HCT116 (cell line): ENCODE measurements at regions not wholly inside any gene's neighbourhood (a gene's known extent, or its start where the extent isn't known, plus 50 kb on each side); places are given as distances from the start of the nearest gene placed in this dataset.

Experiments used
- ATAC-seq: fragments of 200-7000 bp; cut with Tn5 transposase; 2 replicates; pipeline ENCODE4 v1.9.1; 2020; ENCODE audit warnings: mild to moderate bottlenecking, moderate library complexity
- BruUV-seq: library from RNA; stranded (reverse); fragments of 400-500 nt; replicated peaks from 2 replicates; lab custom pipeline; 2021; lab: Mats Ljungman, UMichigan
- CTCF ChIA-PET: fragments of 300-600 bp; sonication (Branson Sonifier 250); formaldehyde crosslinking; loops from one replicate; lab custom pipeline; 2021; ENCODE audit warnings: antibody characterized with exemption; lab: Charles Lee
- POLR2A ChIA-PET: fragments of 300-600, 350-600 bp; sonication (Branson Sonifier 250); formaldehyde crosslinking; loops from one replicate; lab custom pipeline; 2021; ENCODE audit warnings: antibody characterized with exemption; lab: Charles Lee
- RAD21 ChIA-PET, 2 experiments: fragments of 300-600 bp; sonication (Branson Sonifier 250); formaldehyde crosslinking; loops; one replicate each; lab custom pipeline; 2023; ENCODE audit warnings: low total read pairs in 2 of 2; ENCODE audit not compliant: uncharacterized antibody in 2 of 2, unreplicated experiment in 2 of 2, low non-redundant PET in 1 of 2; lab: Charles Lee
- DNase-seq: peaks from one replicate; pipeline ENCODE4 v3.0.0-alpha.2; 2010; ENCODE audit warnings: low read depth, low spot score
- H2AFZ ChIP-seq: fragments of 200-600 bp; shearing (Covaris generic), sonication (generic); 2 replicates; pipeline ENCODE4 v1.6.1; 2017; ENCODE audit warnings: low read depth, mixed run types, mixed read lengths, antibody characterized with exemption, low read length; ENCODE audit not compliant: poor library complexity, severe bottlenecking
- H3K27ac ChIP-seq: 2 replicates; pipeline ENCODE4 v1.5.1; 2012; ENCODE audit warnings: low read depth, low read length
- H3K27me3 ChIP-seq: fragments of 200-600 bp; sonication (generic); 2 replicates; pipeline ENCODE4 v1.6.1; 2016; ENCODE audit warnings: mixed run types, low read length, mixed read lengths; ENCODE audit not compliant: insufficient read depth
- H3K36me3 ChIP-seq, 2 experiments: fragments of 200-500 bp in 1 of 2; fragments of 200-600 bp in 1 of 2; sonication (Bioruptor generic) in 1 of 2; sonication (generic) in 1 of 2; 2 replicates each; pipeline versions ENCODE4 v1.5.1 to v1.6.1; 2014 to 2016; ENCODE audit warnings: low read length in 2 of 2, inconsistent platforms in 1 of 2, mixed read lengths in 1 of 2, mixed run types in 1 of 2; ENCODE audit not compliant: insufficient read depth in 2 of 2, control insufficient read depth in 1 of 2
- H3K4me1 ChIP-seq, 2 experiments: fragments of 200-600 bp in 1 of 2; sonication (generic) in 1 of 2; 2 replicates each; pipeline versions ENCODE4 v1.5.1 to v1.6.1; 2012 to 2017; ENCODE audit warnings: low read length in 2 of 2, inconsistent platforms in 1 of 2, mild to moderate bottlenecking in 1 of 2, mixed read lengths in 1 of 2, mixed run types in 1 of 2, moderate library complexity in 1 of 2; ENCODE audit not compliant: insufficient read depth in 2 of 2, control insufficient read depth in 1 of 2
- H3K4me2 ChIP-seq: fragments of 200-600 bp; sonication (generic); 2 replicates; pipeline ENCODE4 v1.6.1; 2017; ENCODE audit warnings: mixed run types, low read length, mixed read lengths
- H3K4me3 ChIP-seq, 2 experiments: fragments of 200-600 bp in 1 of 2; sonication (generic) in 1 of 2; replicated peaks in 1 of 2; 2 replicates each; pipeline ENCODE4 v1.5.1; 2011 to 2016; ENCODE audit warnings: low read length in 2 of 2, control low read depth in 1 of 2, low read depth in 1 of 2, mild to moderate bottlenecking in 1 of 2, mixed read lengths in 1 of 2, mixed run types in 1 of 2
- H3K79me2 ChIP-seq: fragments of 200-600 bp; sonication (generic); 2 replicates; pipeline ENCODE4 v1.6.1; 2017; ENCODE audit warnings: mild to moderate bottlenecking, mixed run types, low read length, moderate library complexity, mixed read lengths; ENCODE audit not compliant: insufficient read depth
- H3K9ac ChIP-seq: fragments of 200-600 bp; sonication (generic); 2 replicates; pipeline ENCODE4 v1.6.1; 2016; ENCODE audit warnings: low read length, mixed read lengths
- H3K9me2 ChIP-seq: fragments of 200-600 bp; sonication (generic), shearing (Covaris generic); 2 replicates; pipeline ENCODE4 v1.6.1; 2017; ENCODE audit warnings: mixed run types, mild to moderate bottlenecking, moderate library complexity; ENCODE audit not compliant: insufficient read depth
- H3K9me3 ChIP-seq, 2 experiments: fragments of 200-500 bp in 1 of 2; fragments of 200-600 bp in 1 of 2; sonication (Bioruptor generic) in 1 of 2; sonication (generic) in 1 of 2; 2 replicates each; pipeline ENCODE4 v1.6.1; 2014 to 2017; ENCODE audit warnings: low read length in 2 of 2, mixed read lengths in 2 of 2, inconsistent platforms in 1 of 2, low read depth in 1 of 2, mild to moderate bottlenecking in 1 of 2, mixed run types in 1 of 2, moderate library complexity in 1 of 2; ENCODE audit not compliant: control insufficient read depth in 1 of 2, insufficient read depth in 1 of 2
- H4K20me1 ChIP-seq: fragments of 200-600 bp; sonication (generic), shearing (Covaris generic); 2 replicates; pipeline ENCODE4 v1.6.1; 2017; ENCODE audit warnings: mixed run types, mild to moderate bottlenecking, moderate library complexity; ENCODE audit not compliant: insufficient read depth
- CBX3 ChIP-seq: IDR thresholded peaks from 2 replicates; pipeline ENCODE4 v1.6.1; 2012; ENCODE audit warnings: low read depth
- CEBPB ChIP-seq: IDR thresholded peaks from 2 replicates; pipeline ENCODE4 v1.6.1; 2012; ENCODE audit warnings: low read depth
- EZH2 ChIP-seq: fragments of 200-600 bp; sonication (generic); IDR thresholded peaks from 2 replicates; pipeline ENCODE4 v1.6.1; 2017; ENCODE audit warnings: antibody characterized with exemption, mixed run types
- EZH2phosphoT487 ChIP-seq: fragments of 200-600 bp; IDR thresholded peaks from 2 replicates; pipeline ENCODE4 v1.6.1; 2018; ENCODE audit warnings: antibody characterized with exemption, borderline replicate concordance
- JUND ChIP-seq: IDR thresholded peaks from 2 replicates; pipeline ENCODE4 v1.6.1; 2012
- MAX ChIP-seq: IDR thresholded peaks from 2 replicates; pipeline ENCODE4 v1.6.1; 2012
- POLR2A ChIP-seq: IDR thresholded peaks from 2 replicates; pipeline ENCODE4 v1.7.0; 2011; ENCODE audit warnings: borderline replicate concordance; ENCODE audit not compliant: insufficient read depth, insufficient read length; ENCODE audit errors: extremely low read depth
- POLR2AphosphoS5 ChIP-seq: IDR thresholded peaks from 2 replicates; pipeline ENCODE4 v1.6.1; 2011; ENCODE audit warnings: mild to moderate bottlenecking, low read depth, low read length, moderate library complexity
- SIN3A ChIP-seq: IDR thresholded peaks from 2 replicates; pipeline ENCODE4 v1.6.1; 2012; ENCODE audit warnings: low read depth
- SRF ChIP-seq: IDR thresholded peaks from 2 replicates; pipeline ENCODE4 v1.6.1; 2012; ENCODE audit warnings: low read depth
- TCF7L2 ChIP-seq: IDR thresholded peaks from 2 replicates; pipeline ENCODE4 v1.7.0; 2011; ENCODE audit warnings: borderline replicate concordance, inconsistent platforms; ENCODE audit not compliant: insufficient read depth, insufficient read length; ENCODE audit errors: extremely low read depth
- YY1 ChIP-seq: IDR thresholded peaks from 2 replicates; pipeline ENCODE4 v1.6.1; 2011; ENCODE audit warnings: low read length, low read depth, moderate library complexity, mild to moderate bottlenecking; ENCODE audit not compliant: insufficient replicate concordance; ENCODE audit errors: extremely low read depth
- ZBTB33 ChIP-seq: IDR thresholded peaks from 2 replicates; pipeline ENCODE4 v1.6.1; 2011; ENCODE audit warnings: mild to moderate bottlenecking, low read length, moderate library complexity; ENCODE audit not compliant: insufficient replicate concordance; ENCODE audit errors: extremely low read depth
- ZFX ChIP-seq: fragments of 450-650 bp; IDR thresholded peaks from 2 replicates; pipeline ENCODE4 v1.6.1; 2017
- ZNF274 ChIP-seq: fragments of 200-500 bp; sonication (Bioruptor generic); IDR thresholded peaks from 2 replicates; pipeline ENCODE4 v1.6.1; 2014; ENCODE audit warnings: mild to moderate bottlenecking, low read depth, low read length, inconsistent platforms
- intact Hi-C: fragments of 100-400 bp; cut with micrococcal nuclease; formaldehyde crosslinking; loops from 2 replicates; pipeline ENCODE4 v1.10.0; 2022
- TF ChIP-seq, protein P1 (sequence below), 3 experiments: fragments of 200-600 bp in 1 of 3; sonication (generic) in 1 of 3; IDR thresholded peaks in 2 of 3; conservative IDR thresholded peaks in 1 of 3; 2 replicates each; pipeline ENCODE4 v1.5.1; 2012 to 2017; ENCODE audit warnings: low read depth in 2 of 3, low read length in 2 of 3, antibody characterized with exemption in 1 of 3, borderline replicate concordance in 1 of 3, control low read depth in 1 of 3, mild to moderate bottlenecking in 1 of 3, mixed read lengths in 1 of 3, mixed run types in 1 of 3, moderate library complexity in 1 of 3; ENCODE audit not compliant: insufficient read depth in 1 of 3

DNA sequence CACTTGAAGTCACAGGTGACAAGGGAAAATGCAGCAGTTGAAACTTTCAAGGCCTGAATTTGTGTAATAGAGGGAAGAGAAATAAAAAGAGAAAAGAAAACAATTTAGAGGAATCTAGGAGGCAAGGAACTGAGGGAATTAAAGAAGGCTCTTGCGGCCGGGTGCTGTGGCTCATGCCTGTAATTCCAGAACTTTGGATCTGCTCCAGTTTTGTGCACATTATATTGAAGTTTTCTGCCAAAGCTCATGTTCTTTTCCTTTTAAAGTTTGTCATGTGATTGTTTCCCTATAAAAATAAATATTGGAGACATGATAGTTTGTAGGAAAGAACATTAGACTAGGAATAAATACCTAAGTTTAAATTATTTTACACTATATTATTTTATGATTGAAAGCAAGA is 433.9 kb upstream of the CPEB2 start:
- Histone ChIP-seq H3K4me1 (no peaks in the 10 kb centered on the region), H3K27ac (no peak overlapping the region), H3K79me2 (no peaks in the 10 kb centered on the region), H3K9me3 (peaks cover 4 to 25% of the 10 kb centered on the region in 2 experiments; a peak in 2 of 4 replicates), H4K20me1 (no peaks in the 10 kb centered on the region), H3K9me2 (no peaks in the 10 kb centered on the region), H3K27me3 (no peaks in the 10 kb centered on the region), H2AFZ (no peak overlapping the region), H3K4me2 (no peak overlapping the region), H3K36me3 (no peaks in the 10 kb centered on the region), H3K9ac (no peak overlapping the region), H3K4me3 (no peak overlapping the region)
- ChIA-PET POLR2A (no interaction called here), RAD21 (no interaction called here), CTCF (no interaction called here)
- ATAC-seq (no peak), DNase-seq (no peak)
- BruUV-seq = no TSS peak
- intact Hi-C loops = no loop called here
- TF ChIP-seq EZH2phosphoT487 = no peak
- TF ChIP-seq SIN3A = no peak
- TF ChIP-seq JUND = no peak
- no peak for TF ChIP-seq ZBTB33
- TF ChIP-seq MAX = no peak
- TF ChIP-seq POLR2A = no peak
- TF ChIP-seq CBX3 = no peak
- TF ChIP-seq CEBPB = no peak
- no peak for TF ChIP-seq TCF7L2
- no peak for TF ChIP-seq ZNF274
- TF ChIP-seq, protein P1, sequence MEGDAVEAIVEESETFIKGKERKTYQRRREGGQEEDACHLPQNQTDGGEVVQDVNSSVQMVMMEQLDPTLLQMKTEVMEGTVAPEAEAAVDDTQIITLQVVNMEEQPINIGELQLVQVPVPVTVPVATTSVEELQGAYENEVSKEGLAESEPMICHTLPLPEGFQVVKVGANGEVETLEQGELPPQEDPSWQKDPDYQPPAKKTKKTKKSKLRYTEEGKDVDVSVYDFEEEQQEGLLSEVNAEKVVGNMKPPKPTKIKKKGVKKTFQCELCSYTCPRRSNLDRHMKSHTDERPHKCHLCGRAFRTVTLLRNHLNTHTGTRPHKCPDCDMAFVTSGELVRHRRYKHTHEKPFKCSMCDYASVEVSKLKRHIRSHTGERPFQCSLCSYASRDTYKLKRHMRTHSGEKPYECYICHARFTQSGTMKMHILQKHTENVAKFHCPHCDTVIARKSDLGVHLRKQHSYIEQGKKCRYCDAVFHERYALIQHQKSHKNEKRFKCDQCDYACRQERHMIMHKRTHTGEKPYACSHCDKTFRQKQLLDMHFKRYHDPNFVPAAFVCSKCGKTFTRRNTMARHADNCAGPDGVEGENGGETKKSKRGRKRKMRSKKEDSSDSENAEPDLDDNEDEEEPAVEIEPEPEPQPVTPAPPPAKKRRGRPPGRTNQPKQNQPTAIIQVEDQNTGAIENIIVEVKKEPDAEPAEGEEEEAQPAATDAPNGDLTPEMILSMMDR (IDR thresholded peaks at IDR 0.05 in 2 of 3, conservative IDR thresholded peaks at IDR 0.05 in 1 of 3; ENCODE audit: borderline replicate concordance in 1 of 3, insufficient read depth in 1 of 3, low read depth in 2 of 3, low read length in 2 of 3) = no peak
- no peak for TF ChIP-seq YY1
- TF ChIP-seq SRF = no peak
- no peak for TF ChIP-seq EZH2
- no peak for TF ChIP-seq POLR2AphosphoS5
- TF ChIP-seq ZFX = no peak
- TF ChIP-seq, all 23 proteins: peak for 0
